ENCODE measurements at regions not wholly inside any gene's neighbourhood (a gene's known extent, or its start where the extent isn't known, plus 50 kb on each side); places are given as distances from the start of the nearest gene placed in this dataset.

DNA sequence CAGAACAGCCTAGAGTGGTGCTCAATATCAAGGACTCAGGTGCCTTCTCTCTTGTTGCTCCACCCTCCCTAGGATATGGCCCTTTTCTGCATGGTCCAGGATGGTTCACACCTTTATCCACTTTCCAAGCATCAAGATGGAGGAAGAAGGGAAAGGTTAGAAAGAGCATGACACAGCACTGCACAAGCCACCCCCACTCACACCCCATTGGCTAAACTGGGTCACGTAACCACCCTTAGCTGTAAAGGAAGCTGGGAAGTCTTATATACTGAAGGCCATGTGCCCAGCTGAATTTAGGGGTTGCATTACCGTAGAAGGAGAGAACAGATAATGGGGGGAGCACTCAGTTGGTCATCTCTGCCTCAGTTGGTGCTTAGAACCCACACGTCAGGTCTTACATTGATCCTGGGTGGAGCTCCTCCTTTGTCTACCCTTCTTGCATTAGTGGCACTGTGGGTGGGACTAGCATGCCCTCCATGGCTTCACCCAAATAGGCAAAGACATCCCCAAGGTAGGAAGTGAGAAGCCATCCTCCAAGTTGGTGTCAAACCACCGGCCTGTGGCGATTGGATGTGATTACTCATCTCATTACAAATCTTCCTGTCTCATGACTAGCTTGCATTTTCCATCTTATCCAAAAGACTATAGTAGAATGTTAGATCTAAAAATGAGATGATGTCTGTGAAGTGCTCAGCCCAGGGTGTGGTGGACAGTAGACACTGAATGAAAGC lies 248.5 kb downstream of the HAUS1 start:
- DNase-seq = no peak

DNA sequence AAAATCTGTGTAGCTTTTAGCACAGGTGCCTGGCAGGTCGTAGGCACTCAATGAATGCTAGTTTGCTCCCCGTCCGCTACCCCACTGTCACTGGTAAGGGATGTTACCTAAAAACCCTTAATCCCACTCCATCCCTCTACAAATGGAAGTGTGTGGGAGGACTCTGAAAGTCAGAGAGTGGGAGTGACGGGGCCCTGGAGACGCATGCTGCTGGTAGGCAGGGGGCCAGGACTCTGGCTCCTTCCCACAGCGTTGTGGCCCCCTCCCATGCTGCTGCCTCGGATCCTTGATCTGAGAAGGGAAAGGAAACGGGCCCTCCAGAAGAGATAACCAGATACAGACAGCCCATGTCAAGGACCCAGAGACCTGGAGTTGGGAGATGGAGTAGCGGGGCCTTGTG lies 249.3 kb downstream of the HAUS1 start:
- no peak for DNase-seq

DNA sequence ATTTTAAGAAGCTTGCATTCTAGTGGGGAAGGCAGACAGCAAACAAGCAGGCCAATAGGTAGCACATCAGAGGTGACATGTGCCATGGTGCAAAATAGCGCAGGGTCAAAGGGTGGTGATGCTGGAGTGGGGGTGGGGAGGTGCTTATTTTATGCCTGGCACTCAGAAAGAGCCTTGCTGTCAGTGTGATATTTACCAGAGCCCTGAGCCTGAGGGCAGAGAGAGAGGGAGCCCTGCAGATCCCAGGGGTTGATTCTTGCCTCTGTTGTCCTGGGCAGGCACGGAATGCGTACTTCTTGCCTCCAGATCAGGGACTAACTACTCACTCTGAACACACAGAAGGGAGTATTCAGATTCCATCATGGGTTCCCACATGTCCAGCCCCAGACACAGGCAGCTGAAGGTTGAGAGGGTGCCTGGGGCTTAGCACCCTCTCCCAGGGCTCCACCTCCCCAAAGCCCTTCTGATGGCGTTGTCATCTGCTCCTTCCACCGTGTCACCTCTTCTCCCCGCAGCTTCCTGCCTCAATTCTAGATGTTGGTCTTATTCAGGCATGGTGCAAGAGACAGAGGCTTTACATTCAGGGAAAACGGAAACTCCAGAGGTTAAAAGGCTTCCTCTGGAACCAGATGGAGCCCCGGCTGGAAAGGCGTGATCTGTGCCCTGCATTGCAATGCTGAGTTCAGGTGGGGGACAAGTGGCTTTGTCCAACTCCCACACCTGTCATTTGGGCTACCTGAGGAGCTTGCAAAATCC lies 252.3 kb downstream of the HAUS1 start:
- DNase-seq = no peak

DNA sequence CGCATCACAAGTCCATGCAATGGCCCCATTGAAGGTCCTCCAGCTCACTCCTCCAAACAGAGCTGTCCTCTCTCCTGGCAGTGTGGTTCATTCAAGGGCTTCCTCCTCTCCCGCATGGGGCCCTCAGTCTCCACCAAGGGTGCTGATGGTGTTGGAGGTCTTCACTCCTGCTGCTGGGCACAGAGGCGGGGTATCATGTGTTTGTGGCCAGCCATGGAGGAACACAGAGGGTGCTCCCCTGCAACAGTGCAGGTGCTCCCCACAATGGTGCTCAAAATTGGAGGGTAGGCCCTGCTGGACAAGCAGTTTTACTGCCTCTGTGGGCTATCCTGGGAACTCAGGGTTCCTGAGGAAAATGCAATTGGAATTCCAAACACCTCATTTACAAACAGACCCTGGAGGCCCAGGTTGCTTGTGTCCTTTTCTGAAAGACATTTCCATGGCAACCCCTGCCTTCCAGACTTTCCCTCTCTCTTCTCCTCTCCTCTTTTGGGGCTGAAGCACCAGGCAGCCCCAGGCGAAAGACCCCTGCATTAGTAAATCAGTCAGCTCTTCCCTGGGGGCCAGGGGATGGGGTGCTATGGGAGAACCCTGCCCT lies 256.0 kb downstream of the HAUS1 start:
- DNase-seq = no peak

DNA sequence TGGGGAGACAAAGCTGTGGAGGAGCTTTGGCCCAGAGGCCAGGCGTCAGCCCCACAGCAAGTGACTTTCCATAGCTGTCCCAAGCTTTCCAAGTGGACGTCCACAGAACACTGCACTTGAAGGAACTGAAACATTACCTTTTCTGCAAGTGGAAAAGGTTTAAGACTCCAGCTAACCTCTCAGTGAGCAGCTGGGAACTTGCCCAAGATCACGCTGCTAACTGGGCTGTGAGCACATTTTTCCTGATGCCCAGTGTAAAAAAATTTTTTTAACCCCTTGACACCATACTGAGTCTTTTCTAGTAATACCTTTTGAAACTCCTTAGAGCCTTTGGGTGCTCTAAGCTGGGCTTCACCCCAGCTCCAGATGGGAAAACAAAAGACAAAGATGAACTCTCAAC lies 256.7 kb downstream of the HAUS1 start:
- no peak for DNase-seq

DNA sequence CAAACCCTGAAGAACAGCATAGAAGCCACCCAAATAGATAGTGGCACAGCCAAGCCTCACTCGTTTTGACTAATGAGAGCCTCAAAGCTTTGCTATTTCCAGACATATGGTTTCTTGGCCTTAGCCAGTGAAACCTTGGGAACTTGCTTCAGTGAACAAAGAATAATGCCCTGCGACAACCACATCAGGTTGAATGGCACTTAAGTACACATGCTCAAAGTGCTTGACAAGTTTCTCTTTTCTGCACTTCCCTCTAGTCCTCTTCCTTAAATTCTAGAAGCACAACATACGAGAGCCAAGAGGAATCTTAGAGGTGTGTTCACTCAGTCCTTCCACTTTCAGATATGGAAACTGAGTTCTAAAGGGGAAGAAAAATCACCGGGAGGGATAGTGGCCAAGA lies 258.3 kb downstream of the HAUS1 start:
- no peak for DNase-seq

DNA sequence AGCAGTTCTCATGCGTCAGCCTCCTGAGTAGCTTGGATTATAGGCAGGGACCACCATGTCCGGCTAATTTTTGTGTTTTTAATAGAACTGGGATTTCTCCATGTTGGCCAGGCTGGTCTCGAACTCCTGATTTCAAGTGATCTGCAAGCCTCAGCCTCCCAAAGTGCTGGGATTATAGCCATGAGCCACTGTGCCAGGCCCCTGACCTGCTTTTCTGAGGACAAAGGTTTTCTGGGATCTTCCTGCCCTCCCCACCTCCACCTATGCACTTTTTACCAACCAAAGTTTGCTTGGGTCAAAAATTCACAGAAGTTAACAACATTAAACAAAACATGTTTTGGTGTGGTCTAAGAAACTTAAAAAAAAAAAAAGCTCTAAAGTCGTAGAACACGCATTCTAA lies 259.9 kb downstream of the HAUS1 start:
- DNase-seq = no peak

DNA sequence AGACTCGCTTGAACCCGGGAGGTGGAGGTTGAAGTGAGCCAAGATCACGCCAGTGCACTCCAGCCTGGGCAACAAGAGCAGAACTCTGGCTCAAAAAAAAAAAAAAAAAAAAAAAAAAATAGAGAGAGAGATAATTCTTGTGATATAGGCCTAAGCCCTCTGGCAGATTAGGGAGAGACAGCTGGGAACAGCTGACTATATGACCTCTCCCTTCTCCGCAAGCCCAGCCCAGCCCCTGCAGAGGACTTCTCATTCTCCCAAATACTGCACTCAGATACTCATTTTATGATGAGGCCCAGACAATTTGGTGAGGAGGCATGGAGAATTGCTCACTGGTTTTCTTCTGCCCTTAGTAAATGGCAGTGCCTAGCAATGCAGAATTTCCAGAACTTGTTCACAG lies 262.0 kb downstream of the HAUS1 start:
- no peak for DNase-seq

DNA sequence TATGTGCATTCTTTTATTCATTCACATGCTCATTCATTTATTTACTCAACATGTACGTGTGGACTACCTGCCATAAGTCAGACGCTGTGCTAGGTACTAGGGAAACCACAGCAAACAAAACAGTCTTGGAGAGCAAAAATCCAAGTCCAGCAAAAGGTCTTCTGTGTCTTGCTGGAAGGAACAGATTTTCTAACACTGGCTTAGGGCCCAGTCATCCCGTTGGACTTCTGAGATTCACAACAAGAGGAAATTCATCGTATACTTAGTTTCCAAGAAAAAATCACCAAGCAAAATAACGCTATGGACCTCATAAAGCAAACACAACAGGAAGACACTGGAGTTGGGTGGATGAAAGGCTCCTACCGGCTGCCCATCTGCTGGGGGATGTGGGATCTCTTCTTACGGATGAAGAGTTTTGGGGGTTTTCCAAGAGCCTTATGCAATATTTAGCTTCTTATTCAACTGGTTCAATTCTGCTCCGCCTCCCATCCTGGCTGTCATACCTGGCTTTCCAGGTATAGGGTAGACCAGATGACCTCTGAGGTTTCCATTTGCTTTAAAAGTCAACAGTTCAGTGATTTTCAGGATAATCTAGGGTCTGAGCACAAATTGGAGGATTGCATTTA lies 262.7 kb downstream of the HAUS1 start:
- DNase-seq = no peak

DNA sequence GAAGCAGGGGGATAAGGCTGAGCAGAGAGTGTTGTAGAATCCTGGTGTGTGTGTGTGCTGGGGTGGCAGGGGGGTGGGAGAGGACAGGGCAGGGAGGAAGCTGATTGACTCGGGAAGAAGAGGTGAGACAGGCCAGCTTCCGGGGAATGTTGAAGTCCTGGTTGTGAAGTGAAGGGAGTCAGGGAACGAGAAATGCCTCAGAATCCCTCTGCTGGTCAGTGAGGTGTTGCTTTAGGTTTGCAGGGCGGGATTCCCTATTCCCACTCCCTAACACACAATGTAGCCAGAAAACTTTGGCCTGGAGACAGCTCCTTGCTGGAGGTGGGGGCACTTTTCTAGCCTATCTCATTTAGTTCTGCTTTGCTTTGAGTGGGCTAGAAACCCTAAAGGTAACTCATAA lies 265.1 kb downstream of the HAUS1 start:
- no peak for DNase-seq

DNA sequence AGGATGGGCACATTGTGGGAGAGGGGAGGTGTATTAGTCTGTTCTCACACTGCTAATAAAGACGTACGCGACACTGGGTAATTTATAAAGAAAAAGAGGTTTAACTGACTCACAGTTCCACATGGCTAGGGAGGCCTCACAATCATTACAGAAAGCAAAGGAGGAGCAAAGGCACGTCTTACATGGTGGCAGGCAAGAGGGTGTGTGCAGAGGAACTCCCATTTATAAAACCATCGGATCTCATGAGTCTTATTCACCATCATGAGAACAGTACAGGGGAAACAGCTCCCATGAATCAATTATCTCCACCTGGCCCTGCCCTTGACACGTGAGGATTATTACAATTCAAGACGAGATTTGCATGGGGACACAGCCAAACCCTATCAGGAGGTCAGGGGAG lies 266.7 kb downstream of the HAUS1 start:
- no peak for DNase-seq

DNA sequence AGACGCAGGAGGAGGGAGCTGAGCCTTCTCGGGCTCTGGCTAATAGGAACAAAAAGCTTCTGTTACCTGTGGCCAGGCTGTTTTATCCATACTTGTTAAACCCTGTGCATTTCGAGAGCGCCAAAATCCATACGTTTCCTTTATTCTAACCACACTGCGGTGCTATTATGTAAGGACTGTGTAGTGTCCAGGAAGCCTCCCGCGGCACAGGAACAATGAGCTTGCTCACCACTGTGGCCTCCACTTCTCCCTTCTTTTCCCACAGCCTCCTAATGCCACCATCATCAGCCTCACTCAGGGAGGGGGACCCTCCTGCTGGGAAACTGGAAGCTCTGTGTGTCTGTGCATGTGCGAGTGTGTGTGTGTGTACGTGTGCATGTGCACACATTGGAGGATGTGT lies 268.5 kb downstream of the HAUS1 start:
- DNase-seq = no peak

DNA sequence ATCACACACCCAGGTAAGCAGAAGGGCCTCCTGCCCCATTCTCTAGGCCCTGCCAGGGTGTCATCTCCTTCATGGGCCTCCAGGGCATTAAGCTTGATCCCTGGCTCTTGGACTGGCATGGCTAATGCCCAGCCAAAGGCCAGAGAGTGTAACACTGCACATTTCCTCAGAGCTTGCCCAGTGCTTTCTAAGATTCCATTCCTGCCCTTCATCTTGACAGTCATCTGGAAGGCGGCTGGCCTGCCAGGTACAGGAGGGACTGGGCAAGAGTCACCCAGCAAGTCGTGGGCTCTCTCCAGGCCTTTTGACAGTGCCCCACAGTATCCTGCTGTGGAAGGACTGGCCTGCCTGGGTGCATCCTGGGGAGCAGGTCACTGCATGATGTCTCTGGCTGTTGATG lies 268.9 kb downstream of the HAUS1 start:
- no peak for DNase-seq

DNA sequence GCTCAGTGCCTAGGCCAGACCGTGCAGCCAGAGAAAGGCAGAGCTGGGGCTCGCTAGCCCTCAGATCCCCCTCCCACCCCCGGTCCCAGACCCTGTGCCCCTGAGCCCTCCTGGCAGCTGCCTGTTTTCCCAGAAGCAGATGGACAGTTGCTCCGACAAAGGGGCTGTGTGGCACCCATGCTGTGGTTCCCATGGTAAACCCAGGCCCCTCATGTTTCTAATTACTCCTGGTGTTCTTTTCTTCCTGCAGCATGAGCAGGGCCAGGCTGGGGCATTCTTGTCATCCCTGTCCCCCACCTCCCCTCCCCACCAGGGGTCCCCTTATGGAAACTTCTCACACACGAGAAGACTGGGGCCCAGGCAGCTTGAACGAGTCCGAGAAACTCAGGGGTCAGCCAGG lies 269.6 kb downstream of the HAUS1 start:
- DNase-seq = no peak

DNA sequence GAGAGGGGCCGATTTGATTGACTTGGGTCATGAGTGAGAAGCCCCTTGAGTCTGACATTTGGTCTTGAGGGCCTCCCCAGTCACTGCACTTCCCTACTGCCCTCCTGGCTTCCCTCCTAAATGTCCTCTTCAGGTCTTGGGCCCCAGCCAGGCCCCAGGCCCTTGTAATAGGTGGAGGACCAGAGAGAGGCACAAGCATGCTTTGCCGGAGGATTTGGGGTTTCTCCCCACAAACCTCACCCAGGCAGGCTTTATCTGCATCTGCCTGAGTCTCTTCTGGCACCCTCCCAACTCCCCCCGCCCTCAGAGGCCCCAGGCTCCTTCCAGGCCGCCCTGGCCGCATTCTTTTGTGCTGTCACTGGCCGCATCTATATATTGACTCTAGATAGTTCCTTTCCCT lies 270.7 kb downstream of the HAUS1 start:
- DNase-seq = no peak

DNA sequence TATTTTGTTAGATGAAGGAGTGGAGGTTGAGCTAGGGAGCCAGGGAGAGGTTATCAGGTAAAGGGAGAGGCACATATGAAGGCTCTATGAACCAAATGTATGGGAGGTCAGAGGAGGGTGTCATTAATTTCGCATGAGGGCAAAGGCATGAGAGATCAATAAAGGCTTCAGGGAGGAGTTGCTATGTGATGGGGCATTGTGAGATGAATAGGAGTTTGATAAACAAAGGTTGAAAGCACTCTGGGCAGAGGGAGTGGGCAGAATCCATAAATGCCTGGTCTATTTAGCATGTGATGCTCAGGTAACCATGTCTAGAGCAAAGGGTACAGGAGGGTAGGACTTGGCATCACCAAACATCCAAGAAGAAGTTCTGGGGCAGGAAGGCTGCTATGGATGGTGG lies 273.4 kb downstream of the HAUS1 start:
- no peak for DNase-seq

DNA sequence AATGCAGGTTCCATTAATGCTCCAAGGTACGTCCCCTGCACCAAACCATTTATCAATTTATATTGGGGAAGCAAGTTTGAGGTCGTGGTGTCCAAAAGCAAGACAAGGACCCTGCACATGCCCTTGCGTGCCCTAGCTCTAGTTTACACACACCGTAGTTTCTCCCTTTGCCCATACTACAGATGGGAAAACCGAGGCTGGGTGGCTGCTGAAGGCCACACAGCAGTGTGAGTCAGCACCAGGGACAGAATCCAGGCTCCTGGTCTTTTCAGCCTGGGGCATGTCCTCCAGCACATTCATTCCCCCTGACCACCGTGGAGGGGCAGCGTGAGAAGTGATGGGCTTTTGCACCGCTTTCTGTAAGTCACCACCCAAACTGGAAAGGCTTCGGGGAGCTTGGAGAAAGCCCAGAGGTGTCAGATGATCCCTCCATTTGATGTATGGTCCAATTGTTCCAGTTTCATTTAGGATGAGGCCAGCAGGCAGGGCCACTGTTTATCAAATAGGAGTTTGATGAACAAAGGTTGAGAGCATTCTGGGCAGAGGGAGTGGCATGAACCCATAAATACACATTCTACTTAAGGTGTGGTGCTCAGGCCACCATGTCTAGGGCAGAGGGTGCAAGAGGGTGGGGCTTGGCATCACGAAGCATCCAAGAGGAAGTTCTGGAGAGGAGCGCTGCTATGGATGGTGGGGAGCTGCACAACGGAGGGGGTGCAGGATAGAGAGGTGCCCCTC lies 274.1 kb downstream of the HAUS1 start:
- DNase-seq = no peak

DNA sequence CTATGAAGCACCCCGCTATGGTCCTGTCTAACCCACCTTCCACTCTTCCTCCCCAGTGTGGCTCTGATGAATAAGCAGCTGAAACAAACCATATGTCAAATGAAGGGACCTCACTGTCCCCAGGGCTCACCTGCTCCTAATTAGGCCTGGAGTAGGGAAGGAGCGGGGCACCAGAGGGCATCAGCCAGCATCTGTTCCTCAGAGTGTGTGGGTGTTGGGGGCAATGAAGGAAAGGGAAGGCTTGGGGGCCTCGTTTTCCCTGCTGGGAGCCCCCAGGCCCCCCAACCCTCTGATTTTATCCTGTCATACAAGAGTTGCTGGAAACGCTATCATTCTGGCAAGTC lies 274.7 kb downstream of the HAUS1 start:
- DNase-seq = no peak

DNA sequence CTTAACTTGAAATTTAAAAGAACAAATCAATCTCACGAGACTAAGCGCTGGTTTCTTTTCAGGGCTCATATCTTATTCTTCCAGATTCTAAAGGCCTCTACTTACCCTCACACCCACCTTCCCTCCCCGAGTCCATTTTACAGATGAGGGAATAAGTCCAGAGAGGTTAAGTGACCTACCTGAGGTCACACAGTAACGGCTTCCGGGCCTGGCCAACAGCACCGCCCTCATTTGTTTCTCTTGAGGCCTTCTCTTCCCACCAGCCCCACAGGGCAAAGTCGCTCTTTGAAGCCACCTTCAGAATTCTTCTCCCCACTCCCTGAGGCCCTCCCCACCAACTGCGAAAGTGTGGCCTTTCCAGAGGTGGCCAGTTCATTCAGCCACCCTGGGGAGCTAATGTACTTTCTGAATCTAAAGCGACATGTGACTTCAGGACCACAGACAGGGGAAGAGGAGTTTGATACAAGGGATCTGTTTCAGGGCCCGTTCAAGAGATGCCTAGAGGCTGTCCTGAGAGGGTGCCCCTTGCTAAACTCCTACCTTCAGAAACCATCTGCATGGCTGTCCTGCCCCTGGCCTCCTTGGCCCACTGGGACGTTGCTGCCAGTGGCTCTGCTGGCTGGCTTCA lies 275.3 kb downstream of the HAUS1 start:
- DNase-seq = no peak

DNA sequence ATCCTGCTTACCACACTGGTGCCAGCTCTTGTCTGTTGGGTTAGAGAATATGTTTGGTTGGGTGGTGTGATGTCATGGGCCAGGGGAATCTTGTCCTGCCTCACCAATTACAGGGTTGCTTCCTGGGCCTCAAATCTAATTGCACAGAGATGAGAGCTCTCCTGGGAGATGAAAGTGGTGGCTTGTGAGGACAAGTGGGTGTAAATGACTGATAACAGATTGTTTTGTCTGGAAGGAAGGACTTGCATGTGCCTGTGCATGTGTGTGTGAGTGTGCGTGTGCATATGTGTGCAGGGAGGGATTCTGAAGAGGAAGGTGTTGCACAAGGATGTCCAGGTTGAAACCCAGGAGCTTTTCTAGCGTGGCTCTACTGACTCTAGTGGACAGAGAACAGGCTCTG lies 271.9 kb downstream of the LOXHD1 start:
- no peak for DNase-seq

DNA sequence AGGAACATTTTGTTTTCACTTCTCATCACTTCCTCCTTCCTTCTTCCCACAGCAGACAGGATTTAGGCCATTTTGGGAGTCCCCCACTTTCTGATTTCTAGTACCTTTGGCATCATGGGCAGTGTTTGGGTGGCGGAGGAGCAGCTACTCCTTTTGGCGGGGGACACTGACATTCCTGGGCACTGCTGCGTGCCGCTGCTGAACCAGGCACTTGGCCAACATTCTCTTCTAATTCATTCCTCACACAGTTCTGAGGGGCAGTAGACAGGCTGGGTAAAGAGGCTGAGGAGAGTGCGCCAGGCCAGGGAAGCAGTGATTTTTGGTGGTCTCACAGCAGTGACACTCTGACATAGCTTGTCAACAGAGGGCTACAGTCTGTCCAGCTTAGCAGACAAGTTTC lies 270.2 kb downstream of the LOXHD1 start:
- no peak for DNase-seq

DNA sequence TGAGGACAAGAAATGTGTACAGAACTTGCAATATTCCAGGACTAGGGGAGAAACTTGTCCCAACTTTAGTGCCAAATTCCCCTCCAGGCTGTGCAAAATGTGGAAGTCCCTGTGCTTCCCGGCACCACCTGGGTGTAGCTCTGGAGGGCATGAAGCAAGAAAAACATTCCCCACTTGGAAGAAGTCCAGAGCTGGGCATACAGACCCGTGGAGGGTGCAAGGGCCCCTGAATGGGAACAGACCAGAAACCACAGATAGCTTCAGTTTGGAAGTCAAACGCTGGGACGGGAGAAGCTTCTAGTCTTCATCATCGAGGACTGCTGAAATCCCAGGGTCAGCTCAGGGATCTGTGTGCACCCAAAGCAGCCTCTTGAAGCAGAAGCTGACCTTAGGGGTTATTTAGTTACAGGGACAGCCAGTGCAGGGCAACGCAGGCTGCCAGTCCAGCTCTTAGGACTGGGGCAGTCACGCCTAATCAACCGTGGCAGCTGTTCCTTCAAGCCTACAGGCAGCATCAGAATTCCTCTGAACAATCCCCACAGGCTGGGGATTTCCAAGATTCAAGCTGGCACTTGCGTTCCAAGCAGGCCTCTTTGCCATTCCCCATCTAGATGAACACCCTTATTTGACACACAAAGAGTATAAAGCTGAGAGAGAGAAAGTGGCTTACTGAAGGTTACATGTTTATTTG lies 269.4 kb downstream of the LOXHD1 start:
- DNase-seq = no peak

All from activated CD4-positive, CD25-positive, alpha-beta regulatory T cell (primary cell).